NB4 (cell line): ENCODE measurements at regions not wholly inside any gene's neighbourhood (a gene's known extent, or its start where the extent isn't known, plus 50 kb on each side); places are given as distances from the start of the nearest gene placed in this dataset.

Experiments used
- POLR2A ChIP-seq: IDR thresholded peaks from 2 replicates; pipeline ENCODE4 v1.6.1; 2011; ENCODE audit warnings: mild to moderate bottlenecking; ENCODE audit not compliant: insufficient read length; ENCODE audit errors: extremely low read depth
- TF ChIP-seq, protein P1 (sequence below): IDR thresholded peaks from one replicate; pipeline ENCODE4 v1.5.1; 2012; ENCODE audit warnings: low read depth, low read length
- TF ChIP-seq, protein P2 (sequence below): IDR thresholded peaks from 2 replicates; pipeline ENCODE4 v1.6.1; 2011; ENCODE audit warnings: low read depth, low read length

DNA sequence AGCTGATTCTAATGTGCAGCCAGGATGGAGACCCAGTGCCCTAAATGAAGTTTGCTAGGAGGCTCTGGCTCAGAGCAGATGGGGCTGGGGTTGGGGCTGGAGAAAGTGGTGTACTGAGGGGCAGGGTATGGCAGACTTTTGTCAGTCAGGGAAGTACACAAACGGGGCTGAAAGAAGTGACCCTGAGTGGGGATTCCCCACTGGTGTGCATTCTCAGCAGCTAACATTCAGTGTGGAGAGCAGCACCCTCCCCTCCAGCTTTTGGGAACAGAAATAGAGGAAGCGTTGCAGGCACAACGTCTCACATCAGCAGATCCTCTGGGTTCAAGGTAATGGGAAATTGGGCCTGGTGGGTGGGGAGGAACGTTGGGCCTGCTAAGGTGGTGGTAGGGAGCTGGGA lies 89.1 kb upstream of the GCFC2 start:
- TF ChIP-seq, protein P1, sequence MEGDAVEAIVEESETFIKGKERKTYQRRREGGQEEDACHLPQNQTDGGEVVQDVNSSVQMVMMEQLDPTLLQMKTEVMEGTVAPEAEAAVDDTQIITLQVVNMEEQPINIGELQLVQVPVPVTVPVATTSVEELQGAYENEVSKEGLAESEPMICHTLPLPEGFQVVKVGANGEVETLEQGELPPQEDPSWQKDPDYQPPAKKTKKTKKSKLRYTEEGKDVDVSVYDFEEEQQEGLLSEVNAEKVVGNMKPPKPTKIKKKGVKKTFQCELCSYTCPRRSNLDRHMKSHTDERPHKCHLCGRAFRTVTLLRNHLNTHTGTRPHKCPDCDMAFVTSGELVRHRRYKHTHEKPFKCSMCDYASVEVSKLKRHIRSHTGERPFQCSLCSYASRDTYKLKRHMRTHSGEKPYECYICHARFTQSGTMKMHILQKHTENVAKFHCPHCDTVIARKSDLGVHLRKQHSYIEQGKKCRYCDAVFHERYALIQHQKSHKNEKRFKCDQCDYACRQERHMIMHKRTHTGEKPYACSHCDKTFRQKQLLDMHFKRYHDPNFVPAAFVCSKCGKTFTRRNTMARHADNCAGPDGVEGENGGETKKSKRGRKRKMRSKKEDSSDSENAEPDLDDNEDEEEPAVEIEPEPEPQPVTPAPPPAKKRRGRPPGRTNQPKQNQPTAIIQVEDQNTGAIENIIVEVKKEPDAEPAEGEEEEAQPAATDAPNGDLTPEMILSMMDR: no peak
- TF ChIP-seq, protein P2, sequence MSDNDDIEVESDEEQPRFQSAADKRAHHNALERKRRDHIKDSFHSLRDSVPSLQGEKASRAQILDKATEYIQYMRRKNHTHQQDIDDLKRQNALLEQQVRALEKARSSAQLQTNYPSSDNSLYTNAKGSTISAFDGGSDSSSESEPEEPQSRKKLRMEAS: no peak
- TF ChIP-seq POLR2A: no peak
